ENCODE measurements at regions not wholly inside any gene's neighbourhood (a gene's known extent, or its start where the extent isn't known, plus 50 kb on each side); places are given as distances from the start of the nearest gene placed in this dataset.

GRCh38 chr3:16104156-16104555 is 70.3 kb upstream of the GALNT15 start:
- TF ChIP-seq, protein P1, sequence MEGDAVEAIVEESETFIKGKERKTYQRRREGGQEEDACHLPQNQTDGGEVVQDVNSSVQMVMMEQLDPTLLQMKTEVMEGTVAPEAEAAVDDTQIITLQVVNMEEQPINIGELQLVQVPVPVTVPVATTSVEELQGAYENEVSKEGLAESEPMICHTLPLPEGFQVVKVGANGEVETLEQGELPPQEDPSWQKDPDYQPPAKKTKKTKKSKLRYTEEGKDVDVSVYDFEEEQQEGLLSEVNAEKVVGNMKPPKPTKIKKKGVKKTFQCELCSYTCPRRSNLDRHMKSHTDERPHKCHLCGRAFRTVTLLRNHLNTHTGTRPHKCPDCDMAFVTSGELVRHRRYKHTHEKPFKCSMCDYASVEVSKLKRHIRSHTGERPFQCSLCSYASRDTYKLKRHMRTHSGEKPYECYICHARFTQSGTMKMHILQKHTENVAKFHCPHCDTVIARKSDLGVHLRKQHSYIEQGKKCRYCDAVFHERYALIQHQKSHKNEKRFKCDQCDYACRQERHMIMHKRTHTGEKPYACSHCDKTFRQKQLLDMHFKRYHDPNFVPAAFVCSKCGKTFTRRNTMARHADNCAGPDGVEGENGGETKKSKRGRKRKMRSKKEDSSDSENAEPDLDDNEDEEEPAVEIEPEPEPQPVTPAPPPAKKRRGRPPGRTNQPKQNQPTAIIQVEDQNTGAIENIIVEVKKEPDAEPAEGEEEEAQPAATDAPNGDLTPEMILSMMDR (IDR thresholded peaks at IDR 0.05): no peak
- no peak for TF ChIP-seq EZH2 (IDR thresholded peaks at IDR 0.05; ENCODE audit: borderline replicate concordance, insufficient read depth, low read depth, low read length, poor library complexity, severe bottlenecking)
